Sigmoid colon (tissue), 6 donors: ENCODE measurements at regions not wholly inside any gene's neighbourhood (a gene's known extent, or its start where the extent isn't known, plus 50 kb on each side); places are given as distances from the start of the nearest gene placed in this dataset.

Source experiments
- DNase-seq: peaks from one replicate; pipeline ENCODE4 v3.0.0-alpha.2; 2019
- H3K27ac ChIP-seq, 4 donors: fragments of 200-600 bp; sonication (generic); one replicate each; pipeline ENCODE4 v1.5.1; 2016 to 2019; ENCODE audit warnings: mild to moderate bottlenecking in 1 of 4
- H3K27me3 ChIP-seq, 3 donors: fragments of 200-600 bp; sonication (generic); one replicate each; pipeline ENCODE4 v1.5.1; 2019; ENCODE audit warnings: mild to moderate bottlenecking in 1 of 3
- H3K36me3 ChIP-seq, 4 donors: fragments of 200-600 bp; sonication (generic); one replicate each; pipeline ENCODE4 v1.5.1; 2016 to 2019
- H3K4me1 ChIP-seq, 4 donors: fragments of 200-600 bp; sonication (generic); one replicate each; pipeline ENCODE4 v1.5.1; 2017 to 2019
- H3K4me3 ChIP-seq, 4 donors: fragments of 200-600 bp; sonication (generic); one replicate each; pipeline ENCODE4 v1.5.1; 2017 to 2019; ENCODE audit warnings: mild to moderate bottlenecking in 2 of 4, moderate library complexity in 1 of 4
- H3K9me3 ChIP-seq, 4 donors: fragments of 200-600 bp in 3 of 4; sonication (generic) in 3 of 4; one replicate each; pipeline versions ENCODE4 v1.5.1 to v1.6.1; 2013 to 2019
- EP300 ChIP-seq, 4 donors: sonication (generic); formaldehyde crosslinking; IDR thresholded peaks; one replicate each; pipeline ENCODE4 v1.6.1; 2017; ENCODE audit warnings: antibody characterized with exemption in 4 of 4
- POLR2A ChIP-seq, 2 donors: fragments of 450-650 bp; IDR thresholded peaks; one replicate each; pipeline ENCODE4 v1.6.1; 2016; ENCODE audit warnings: antibody characterized with exemption in 2 of 2, mild to moderate bottlenecking in 2 of 2, moderate library complexity in 2 of 2
- POLR2AphosphoS5 ChIP-seq, 4 donors: sonication (generic); formaldehyde crosslinking; IDR thresholded peaks; one replicate each; pipeline ENCODE4 v1.6.1; 2017; ENCODE audit warnings: antibody characterized with exemption in 4 of 4
- WGBS, 2 donors: extraction: QIAGEN DNeasy Blood & Tissue Kit; methylation state at CpG; one replicate each; pipeline ENCODE4 v1.1.7; 2013; 5-methylcytosine and 5-hydroxymethylcytosine counted together
- intact Hi-C: fragments of 100-400 bp; cut with DNase I; formaldehyde crosslinking; loops from one replicate; pipeline ENCODE4 v1.15.1; 2023
- TF ChIP-seq, protein P1 (sequence below), 4 experiments: fragments of 450-650 bp in 3 of 4; fragments of 200-600 bp in 1 of 4; IDR thresholded peaks; one replicate each; pipeline ENCODE4 v1.5.1; 2016 to 2019; ENCODE audit warnings: antibody characterized with exemption in 4 of 4, mild to moderate bottlenecking in 3 of 4, moderate library complexity in 2 of 4
- donor health status: healthy with polysubstance abuse.
- donor health status: healthy.

DNA sequence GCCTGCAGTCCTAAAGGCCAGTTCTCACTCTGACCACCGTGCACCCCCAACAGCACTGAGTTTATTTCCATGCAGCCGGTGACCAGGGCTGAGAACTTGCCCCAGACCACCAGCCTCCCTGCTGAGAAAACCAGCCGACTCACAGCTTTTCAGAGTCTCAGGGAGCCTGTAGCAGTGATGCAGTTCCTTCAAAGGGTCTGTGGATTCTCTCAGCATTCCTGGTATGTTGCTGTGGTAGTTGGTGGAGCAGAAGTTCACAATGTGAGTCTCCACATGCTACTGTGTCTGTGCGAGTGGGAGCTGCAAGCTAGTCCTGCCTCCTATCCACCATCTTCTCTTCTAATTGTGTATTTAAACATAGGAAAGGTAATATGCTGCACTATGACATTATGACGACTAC is 254.9 kb upstream of the KLF12 start:
- intact Hi-C loops: no loop called here

DNA sequence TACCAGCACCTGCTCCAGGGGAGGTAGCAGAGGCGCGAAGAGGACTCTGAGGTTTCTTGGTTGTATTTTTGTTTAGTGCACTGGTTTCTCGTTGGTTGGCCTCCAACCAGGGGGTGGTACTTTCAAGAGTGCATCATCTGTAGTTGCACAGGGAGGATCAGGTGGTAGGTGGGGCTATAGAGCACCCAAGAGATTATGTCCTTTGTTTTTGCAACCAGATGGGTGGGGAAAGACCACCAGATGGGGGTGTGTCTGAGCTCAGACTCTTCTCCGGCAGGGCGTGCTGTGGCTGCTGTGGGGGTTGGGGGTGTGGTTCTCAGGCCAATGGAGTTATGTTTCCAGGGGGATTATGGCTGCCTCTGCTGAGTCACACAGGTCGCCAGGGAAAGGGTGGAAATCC is 254.4 kb upstream of the KLF12 start:
- intact Hi-C loops: no loop called here
- no peak for DNase-seq
- Histone ChIP-seq H3K9me3 (no peaks in the 10 kb centered on the region), H3K27me3 (no peaks in the 10 kb centered on the region), H3K27ac (no peak overlapping the region), H3K4me1 (no peaks in the 10 kb centered on the region), H3K36me3 (no peaks in the 10 kb centered on the region), H3K4me3 (no peak overlapping the region)
- TF ChIP-seq POLR2AphosphoS5 (IDR thresholded peaks at IDR 0.05): no peak
- TF ChIP-seq, protein P1, sequence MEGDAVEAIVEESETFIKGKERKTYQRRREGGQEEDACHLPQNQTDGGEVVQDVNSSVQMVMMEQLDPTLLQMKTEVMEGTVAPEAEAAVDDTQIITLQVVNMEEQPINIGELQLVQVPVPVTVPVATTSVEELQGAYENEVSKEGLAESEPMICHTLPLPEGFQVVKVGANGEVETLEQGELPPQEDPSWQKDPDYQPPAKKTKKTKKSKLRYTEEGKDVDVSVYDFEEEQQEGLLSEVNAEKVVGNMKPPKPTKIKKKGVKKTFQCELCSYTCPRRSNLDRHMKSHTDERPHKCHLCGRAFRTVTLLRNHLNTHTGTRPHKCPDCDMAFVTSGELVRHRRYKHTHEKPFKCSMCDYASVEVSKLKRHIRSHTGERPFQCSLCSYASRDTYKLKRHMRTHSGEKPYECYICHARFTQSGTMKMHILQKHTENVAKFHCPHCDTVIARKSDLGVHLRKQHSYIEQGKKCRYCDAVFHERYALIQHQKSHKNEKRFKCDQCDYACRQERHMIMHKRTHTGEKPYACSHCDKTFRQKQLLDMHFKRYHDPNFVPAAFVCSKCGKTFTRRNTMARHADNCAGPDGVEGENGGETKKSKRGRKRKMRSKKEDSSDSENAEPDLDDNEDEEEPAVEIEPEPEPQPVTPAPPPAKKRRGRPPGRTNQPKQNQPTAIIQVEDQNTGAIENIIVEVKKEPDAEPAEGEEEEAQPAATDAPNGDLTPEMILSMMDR (IDR thresholded peaks at IDR 0.05): no peak
- no peak for TF ChIP-seq POLR2A (IDR thresholded peaks at IDR 0.05)
- TF ChIP-seq EP300 (IDR thresholded peaks at IDR 0.05): no peak
- 89 to 94% methylated on average over 6 of the region's 6 CpGs for WGBS, 2 donors

More for the DNA sequence above, 254.9 kb upstream of the KLF12 start:
- Histone ChIP-seq H3K27me3 (no peaks in the 10 kb centered on the region), H3K36me3 (no peaks in the 10 kb centered on the region), H3K4me1 (no peaks in the 10 kb centered on the region), H3K9me3 (no peaks in the 10 kb centered on the region), H3K27ac (no peak overlapping the region), H3K4me3 (no peak overlapping the region)
- DNase-seq: no peak
- 72 to 81% methylated on average over 5 of the region's 5 CpGs for WGBS, 2 donors
- TF ChIP-seq EP300 (IDR thresholded peaks at IDR 0.05) (no peak), POLR2A (IDR thresholded peaks at IDR 0.05) (no peak), POLR2AphosphoS5 (IDR thresholded peaks at IDR 0.05) (no peak)
- TF ChIP-seq, protein P1 (IDR thresholded peaks at IDR 0.05): no peak

DNA sequence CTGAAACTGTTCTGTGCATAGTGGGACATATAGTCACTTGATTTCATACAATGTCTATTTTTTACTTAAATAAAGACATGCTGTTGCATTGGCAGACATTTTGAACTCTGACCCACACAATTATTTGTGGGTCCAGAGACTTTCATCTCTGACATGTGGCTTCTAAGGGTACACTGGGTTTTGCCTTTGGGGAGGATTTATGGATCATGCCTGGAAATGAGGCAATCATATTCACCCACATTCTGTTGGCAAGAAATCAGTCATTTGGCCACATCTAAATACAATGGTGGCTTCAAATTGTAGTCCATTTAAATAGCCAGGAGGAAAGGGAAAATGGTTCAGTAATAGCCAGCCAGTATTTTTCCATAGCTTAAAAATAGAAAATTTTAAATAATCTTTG is 238.3 kb upstream of the KLF12 start:
- Histone ChIP-seq H3K9me3 (no peaks in the 10 kb centered on the region), H3K4me3 (no peak overlapping the region), H3K27ac (no peak overlapping the region), H3K27me3 (no peaks in the 10 kb centered on the region), H3K4me1 (no peaks in the 10 kb centered on the region), H3K36me3 (no peaks in the 10 kb centered on the region)
- intact Hi-C loops: no loop called here
- no peak for DNase-seq
- TF ChIP-seq EP300 (IDR thresholded peaks at IDR 0.05) (no peak), POLR2AphosphoS5 (IDR thresholded peaks at IDR 0.05) (no peak), POLR2A (IDR thresholded peaks at IDR 0.05) (no peak)
- TF ChIP-seq, protein P1 (IDR thresholded peaks at IDR 0.05): no peak

DNA sequence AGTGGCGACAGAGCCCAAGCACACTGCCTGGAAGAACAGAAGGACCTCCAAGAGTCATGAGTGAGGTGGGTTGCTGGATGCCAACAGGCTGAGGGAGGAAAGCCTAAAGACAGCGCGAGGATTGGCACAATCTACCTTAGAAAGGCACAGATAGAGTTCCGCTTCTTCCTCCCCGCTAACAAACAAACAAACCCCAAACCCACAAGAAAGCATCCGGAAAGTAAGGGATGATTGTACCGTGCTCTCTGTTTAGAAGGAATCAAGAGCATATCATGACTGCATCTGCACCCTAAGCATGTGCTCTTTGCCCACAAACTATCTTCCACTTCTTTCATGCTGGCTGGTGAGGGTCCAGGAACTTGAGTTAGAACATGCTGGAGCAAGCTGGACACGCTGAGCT is 233.0 kb upstream of the KLF12 start:
- Histone ChIP-seq H3K27me3 (no peaks in the 10 kb centered on the region), H3K9me3 (no peaks in the 10 kb centered on the region), H3K36me3 (no peaks in the 10 kb centered on the region), H3K4me1 (no peaks in the 10 kb centered on the region), H3K4me3 (no peak overlapping the region), H3K27ac (no peak overlapping the region)
- TF ChIP-seq, protein P1 (IDR thresholded peaks at IDR 0.05): no peak
- no peak for TF ChIP-seq POLR2AphosphoS5 (IDR thresholded peaks at IDR 0.05)
- no peak for TF ChIP-seq POLR2A (IDR thresholded peaks at IDR 0.05)
- TF ChIP-seq EP300 (IDR thresholded peaks at IDR 0.05): no peak
- DNase-seq: no peak
- intact Hi-C loops: no loop called here
- 89 to 95% methylated on average over 8 of the region's 8 CpGs for WGBS, 2 donors

DNA sequence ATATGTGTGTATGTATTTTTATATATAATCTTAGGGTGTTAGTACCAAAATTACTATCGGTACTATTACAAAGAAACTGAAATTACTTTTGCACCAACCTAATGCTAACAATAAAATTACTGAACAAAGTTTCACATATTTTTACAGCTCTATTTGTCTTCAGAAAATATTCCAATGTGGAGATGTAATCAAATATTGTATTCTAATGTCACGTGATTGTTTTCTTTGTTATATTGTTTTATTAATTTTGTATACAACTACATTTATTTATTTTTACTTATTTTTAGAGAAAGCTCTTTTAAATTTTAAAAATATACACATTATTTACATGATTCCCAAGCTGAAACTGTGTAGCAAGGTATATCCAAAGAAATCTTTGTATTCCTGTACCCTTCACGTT is 227.1 kb upstream of the KLF12 start:
- no peak overlapping the region for H3K4me3 ChIP-seq
- 94 to 96% methylated on average over 3 of the region's 3 CpGs for WGBS, 2 donors
- DNase-seq: no peak
- H3K4me1 ChIP-seq: no peaks in the 10 kb centered on the region
- no peak overlapping the region for H3K27ac ChIP-seq
- intact Hi-C loops: no loop called here
- TF ChIP-seq POLR2A (IDR thresholded peaks at IDR 0.05) (no peak), EP300 (IDR thresholded peaks at IDR 0.05) (no peak)
- TF ChIP-seq, protein P1 (IDR thresholded peaks at IDR 0.05): no peak
- H3K36me3 ChIP-seq: no peaks in the 10 kb centered on the region
- H3K27me3 ChIP-seq: no peaks in the 10 kb centered on the region
- no peaks in the 10 kb centered on the region for H3K9me3 ChIP-seq
